Activated naive CD4-positive, alpha-beta T cell treated with Interleukin-2 at 50 U/mL for 16 hours (primary cell): ENCODE measurements at regions not wholly inside any gene's neighbourhood (a gene's known extent, or its start where the extent isn't known, plus 50 kb on each side); places are given as distances from the start of the nearest gene placed in this dataset.
"Not testable (repeated sequence)": the region's sequence is repeated elsewhere in the genome, so short reads cannot be mapped to it uniquely, and the experiment has no call there.

Source experiments
- DNase-seq: peaks from one replicate; pipeline ENCODE4 v3.0.0-alpha.2; 2020

DNA sequence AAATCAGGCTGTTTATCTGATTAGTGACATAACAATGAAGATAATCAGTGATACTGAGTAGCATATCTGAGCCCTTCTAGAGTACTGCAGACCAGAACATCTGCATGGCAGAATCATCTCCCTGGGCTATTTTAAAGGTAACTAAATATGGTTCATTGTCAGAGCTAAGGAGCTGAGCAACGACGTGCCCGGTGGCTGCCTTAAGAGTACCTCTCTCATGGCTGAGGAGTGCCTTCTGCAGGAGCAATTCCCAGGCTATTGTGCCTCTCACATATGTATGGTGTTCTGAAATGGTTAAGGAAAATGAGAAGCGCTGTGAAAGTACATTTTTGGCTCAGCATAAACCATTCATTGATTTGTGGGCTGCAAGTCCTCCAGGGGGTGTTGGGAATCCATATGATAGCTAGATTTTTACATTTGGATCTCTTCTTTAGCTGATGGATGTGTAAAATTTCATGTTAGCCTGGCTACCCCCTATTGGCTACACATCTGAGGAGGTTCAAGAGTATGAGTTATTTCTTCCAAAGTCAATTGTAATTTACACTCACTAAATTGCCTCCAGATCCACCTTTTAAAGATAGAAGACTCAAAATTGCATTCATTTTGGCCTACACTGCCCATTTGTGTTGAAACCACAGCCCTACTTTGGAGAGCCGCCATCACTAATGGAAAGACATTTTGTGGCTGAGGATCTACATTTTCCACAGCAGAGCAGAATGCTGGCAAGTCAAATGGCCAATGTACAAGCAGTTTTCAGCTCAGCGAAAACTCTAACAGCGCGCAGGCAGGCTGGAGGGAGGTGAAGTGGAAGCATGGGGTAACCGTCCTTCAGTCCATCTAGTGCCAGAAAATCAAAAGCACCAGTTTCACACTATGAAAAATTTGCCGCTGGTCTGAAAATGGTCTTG is 198.0 kb downstream of the SIM1 start:
- no peak for DNase-seq

DNA sequence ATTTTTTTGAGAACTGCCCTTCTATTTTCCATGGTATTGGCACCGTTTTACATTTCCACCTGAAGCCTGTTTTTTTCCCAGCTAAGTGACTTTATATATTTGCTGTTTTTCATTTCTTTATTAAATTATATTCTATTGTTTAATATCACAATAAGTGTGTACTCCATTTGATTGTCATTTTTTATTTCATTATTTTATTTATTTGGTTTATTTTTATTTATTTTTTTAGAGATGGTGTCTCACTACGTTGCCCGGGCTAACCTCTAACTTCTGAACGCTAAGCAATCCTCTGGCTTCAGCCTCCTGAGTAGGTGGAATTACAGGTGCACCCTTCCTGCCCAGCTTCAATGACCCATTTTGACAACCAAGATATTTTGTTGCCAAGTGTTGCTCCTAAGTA is 202.6 kb downstream of the SIM1 start:
- no peak for DNase-seq

DNA sequence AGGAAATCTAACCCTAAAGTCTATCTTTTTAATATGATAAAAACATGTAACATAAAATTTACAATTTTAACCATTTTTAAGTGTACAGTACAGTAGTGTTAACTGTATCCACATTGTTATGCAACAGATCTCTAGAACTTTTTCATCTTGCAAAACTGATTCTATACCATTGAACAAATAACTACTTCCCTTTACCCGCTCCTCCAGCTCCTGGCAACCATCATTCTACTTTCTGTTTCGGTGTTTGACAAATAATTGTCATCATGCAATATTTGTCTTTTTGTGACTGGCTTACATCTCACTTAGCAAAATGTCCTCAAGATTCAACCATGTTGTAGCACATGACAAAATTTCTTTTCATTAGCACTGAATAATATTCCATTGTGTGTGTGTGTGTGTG is 203.2 kb downstream of the SIM1 start:
- no peak for DNase-seq

DNA sequence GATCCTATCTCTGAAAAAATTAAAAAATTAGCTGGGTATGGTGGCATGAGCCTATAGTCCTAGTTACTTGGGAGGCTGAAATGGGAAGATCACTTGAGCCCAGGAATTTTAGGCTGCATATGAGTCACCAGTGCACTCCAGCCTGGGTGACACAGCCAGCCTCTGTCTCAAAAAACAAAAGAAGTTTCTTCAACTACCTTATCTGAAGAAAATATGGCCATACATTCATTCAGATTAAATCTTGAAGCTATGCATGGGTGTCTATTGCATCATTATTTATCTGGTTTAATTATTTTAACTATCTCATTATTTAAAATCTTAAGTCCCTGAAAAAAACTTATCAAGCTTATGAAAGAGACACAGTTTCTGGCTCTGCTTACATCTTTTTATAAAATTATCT is 204.1 kb downstream of the SIM1 start:
- no peak for DNase-seq

DNA sequence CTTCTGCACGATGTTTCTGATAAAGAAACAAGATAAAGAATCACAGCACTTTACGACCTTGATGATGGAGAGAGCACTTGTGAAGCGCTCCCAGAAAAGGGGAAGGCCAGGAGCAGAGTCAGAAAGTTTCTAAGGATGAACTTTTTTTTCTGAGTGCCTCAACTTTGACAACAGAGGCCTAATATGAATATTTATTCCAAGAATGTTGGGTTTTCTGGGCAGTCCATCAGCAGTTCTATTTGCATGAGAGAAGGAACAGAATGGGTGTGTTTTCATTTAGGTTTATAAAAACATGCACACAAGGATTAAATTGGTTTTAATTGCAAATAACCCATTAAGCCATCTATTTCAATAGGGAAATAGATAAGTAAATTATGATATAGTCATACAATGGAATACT is 204.9 kb downstream of the SIM1 start:
- no peak for DNase-seq

DNA sequence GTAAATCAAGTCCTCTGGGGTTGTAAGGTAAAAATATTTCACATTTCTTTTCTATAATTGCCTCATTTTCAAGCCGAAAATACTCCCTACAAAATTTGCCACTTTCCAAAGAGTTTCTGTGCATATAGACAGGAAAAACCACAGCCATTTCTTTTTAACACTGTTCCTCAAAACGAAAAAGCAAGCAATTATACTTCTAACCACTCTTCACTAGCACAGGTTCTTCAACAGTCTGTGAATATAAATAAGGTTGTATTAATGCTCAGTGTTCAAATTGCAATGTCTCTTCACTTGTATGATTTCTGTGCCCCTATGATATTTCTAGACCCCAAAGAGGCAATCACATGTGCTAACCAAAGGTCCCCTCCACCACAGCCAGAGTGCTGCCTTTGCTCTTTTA is 206.0 kb downstream of the SIM1 start:
- no peak for DNase-seq

DNA sequence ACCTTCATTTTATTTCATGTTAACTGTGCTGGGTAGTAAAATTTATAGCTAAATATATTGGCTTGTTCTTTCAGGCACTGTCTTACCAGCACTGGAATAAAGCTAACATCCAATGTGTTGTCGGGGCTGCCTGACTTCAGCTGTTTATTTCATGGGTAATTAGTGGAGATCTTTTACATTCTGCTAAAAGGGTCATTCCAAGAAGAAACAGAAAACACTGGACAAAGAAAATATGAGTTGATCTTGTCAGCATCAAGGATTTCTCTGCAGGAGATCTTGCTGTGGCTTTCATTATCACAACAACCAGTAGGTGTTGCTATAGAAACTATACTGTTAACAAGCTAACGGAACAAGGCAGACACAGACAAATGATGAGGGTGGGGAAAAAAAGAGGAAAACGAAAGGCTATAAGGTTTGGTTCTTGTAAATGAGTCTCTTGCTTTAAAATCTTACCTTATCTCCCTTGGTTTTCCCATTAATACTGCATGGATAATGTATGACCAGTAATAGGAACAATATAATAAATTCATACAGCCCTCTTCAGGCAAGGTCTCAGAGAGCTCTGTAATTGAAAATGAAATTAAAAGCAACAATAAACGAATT is 206.8 kb downstream of the SIM1 start:
- no peak for DNase-seq

DNA sequence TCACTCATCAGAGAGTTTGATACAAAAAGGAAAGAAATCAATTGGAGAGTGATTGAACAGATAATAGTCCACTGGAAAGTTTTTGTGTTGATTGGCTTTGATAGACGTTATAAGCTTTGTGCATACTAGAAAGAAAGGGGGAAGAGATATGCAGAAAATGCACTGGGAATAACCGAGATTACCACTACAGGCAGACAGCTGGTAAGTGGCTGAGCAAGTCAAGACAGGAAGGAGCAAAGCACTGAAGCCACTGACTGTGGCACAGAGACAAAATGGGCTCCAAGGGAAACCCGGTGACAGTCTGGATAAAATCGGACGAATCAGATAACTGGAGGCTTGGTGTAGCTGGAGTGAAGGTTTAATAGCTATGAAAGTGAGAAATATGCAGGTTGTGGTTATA is 209.0 kb downstream of the SIM1 start:
- no peak for DNase-seq

DNA sequence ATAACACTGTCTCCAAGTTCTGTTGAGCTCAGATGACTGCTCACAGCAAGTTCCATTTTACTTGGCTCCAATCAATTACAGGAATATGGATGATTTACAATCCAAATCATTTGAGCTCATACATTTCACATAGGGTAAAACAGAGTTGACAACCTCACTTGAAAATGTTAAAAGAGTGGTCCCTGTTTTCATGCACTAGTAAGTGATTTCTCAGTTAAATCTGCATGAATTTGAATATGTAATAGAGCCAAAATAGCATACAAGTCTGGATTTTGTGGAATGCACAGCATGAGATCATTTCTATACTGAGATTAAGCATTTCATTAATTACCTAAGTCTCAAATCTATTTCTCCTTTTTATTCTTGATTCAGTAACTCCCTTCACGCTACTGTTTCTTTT is 217.6 kb downstream of the SIM1 start:
- no peak for DNase-seq

DNA sequence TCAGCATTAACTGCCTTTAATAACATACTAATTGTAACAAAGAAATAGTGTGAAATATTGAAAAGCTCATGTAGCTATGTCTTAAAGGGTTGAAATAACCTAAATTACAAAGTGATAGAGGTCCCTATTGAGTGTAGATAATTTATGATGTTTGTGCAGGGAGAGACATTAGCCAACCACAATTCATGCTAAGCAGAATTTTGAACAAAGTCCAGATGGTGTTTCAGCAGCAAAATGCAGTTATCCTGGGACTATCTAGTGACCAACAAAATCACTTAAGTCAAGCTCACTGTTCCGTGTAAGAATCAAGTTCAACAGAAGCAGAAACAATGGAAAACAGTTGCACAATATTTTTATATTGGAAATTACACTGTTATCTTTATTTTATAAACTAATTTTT is 218.5 kb downstream of the SIM1 start:
- no peak for DNase-seq

DNA sequence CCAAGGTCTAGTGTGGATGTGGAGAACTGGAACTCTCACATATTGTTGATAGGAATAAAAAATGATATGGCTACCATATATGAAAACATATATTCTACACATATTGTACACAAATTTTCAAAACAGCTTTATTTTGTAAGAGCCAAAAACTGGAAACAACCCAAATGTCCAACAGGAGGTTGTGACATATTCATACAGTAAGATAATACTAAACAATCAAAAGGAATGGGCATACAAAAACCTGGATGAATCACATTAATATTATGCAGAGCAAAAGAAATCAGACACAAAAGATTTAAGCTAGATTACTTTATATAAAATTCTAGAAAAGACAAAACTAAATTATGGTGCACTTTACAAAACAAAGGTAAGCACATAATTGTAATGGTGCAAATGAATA is 223.9 kb downstream of the SIM1 start:
- no peak for DNase-seq

DNA sequence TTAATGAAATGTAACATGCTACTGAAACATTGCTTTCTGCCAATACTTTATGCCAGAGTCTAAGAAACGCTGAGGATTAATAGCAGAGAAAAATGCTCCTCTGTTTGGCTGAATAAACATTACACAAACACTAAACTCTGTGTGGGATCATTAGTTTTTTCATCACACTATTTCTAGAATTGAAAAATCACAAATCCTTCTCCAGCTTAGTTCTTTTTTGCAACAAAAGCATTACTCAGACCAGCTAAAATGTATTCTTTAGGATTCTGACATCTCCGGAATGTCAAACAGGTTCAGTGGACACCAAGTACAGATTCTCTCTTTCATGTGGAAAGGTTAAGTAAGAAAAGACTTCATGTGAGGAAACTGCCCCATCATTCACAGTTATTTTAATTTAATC is 226.9 kb downstream of the SIM1 start:
- no peak for DNase-seq

DNA sequence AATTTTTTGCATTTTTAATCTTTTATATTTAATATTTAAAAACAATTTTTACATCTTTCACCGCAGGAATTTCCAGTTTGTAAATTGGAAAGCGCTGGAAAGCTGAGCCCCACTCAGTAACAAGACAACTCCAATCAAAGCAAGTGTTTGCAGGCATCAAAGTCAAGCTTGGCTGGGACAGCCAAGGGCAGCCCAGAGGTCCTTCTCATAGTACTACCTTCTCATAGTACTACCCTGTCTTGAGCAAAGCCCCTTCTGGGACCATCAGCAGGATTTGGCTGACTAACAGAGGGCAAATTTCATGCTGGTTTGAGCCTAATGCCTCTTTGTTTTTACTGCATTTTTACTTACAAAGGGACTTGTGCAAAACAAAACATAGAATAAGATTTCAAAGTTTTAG is 228.3 kb downstream of the SIM1 start:
- no peak for DNase-seq

DNA sequence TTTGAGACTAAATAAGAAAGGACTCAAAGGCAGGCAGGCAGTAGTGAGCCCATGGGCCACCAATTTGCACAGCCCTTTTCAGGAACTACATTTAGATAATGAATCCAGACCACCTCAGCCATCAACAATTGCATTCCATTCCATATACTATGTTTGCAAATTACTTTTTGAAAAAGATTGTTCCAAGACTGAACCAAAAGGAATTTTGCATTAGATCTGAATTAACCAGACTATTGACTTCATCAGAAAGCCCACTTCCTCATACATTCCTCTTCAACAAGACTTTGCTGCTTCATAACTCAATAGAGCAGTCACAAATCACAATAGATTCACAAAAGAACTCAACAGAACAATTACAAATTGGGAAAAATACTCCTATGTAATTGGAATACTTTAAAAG is 229.1 kb downstream of the SIM1 start:
- no peak for DNase-seq

DNA sequence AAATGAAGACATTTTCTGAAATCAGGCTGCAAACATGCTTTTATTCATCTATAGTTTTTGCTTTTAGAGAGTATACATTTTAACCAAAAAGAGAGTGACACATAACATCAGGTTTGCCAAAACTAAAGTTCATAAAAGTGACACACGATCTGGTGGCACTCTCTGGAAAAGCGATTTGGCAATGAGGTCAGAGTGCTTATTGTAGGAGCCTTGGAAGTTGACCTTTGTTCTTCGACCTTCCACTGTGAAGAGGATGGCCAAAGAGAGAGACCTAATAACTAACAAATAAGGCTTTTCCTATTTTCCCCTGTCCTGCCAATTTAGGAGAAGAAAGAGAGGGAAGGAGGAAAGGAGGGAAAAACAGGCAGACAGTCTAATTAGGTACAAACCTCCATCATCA is 230.1 kb downstream of the SIM1 start:
- no peak for DNase-seq

DNA sequence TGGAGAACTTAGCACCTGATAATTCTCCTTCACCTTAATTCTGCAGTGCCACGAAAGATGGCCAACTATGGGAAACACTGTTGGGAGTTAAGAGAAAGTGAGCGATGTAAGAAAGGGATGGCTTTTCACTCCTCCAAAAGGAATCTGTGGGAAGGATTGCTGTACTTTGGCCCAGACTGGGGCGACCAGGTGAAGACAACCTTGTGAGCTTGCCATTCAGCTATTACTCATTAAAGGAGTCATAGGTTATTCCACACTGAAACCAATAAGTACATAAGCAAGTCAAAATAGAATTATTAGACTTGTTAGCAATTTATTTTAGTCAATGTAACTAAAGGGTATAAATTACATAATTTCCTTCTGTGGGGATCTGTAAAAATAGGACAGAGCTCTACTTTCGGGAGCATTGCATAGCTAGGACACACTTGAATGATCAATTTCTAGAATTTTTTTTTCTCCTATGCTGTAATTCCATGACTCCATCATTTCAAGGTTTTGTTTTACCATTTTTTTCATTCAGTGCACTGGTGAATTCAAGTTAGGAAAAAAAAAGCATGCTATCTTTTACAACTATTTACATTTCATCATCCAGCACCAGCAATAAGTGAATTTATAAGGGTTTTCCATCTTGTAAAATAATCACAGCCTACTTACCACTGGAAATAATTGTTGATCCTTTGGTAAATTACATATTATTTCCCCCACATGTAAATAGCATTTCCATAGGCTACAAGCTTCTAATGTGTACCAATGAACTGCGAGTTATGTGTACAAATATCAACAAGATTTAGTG is 231.7 kb downstream of the SIM1 start:
- no peak for DNase-seq

DNA sequence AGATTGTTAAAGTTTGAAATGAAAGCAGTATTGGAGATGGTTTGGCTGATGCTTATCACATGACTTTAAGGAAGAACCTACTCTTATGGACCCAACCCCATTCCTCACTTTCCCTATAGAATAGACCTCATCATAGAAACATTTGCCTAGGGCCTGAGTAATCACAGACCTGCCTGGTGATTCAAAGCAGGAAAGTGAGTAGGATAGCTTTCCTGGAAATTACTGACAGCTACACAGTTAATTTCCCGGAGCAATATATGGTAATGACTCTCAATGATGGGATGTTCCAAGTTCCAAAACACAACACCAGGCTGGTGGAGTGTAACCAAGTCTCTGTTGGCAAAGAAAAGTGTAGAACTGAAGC is 233.8 kb downstream of the SIM1 start:
- DNase-seq, result no peak

DNA sequence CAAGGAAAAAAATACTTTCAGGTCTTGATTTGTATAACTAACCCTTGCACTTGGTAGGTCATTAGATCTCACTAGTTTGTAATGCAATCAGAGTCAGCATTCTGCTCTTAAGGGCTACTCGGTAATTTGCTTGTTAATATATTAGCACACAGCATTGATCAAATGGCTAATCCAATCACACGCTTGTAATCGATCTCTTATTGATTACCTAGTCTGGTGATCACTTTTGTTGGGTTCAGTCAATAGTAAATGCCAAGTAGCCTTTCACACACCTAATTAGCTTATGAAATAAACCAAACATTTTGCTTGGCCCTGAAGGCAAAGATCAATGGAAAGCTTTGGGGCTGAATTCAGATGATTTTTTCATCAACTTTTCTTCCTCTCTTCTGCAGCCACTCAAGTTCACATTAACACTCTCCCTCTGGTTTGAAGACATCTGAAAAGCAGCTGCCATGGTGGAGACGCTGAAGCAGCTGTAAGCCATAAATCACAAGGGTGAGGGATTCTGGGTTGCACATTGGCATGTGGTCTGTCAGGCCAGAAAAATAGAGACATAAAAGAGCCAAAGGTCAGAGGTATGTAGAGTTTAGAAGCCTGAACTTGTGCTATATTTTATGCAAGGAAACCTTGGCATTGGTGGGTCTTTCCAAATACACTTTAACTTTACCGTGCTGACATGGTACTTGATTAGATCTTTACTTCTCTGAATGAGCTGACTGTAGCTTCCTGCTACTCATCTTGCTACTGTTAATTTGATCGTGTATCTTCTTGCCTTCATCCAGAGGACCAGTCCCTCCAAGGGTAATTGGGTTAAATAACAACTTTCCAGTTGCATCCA is 234.4 kb downstream of the SIM1 start:
- DNase-seq, result no peak

DNA sequence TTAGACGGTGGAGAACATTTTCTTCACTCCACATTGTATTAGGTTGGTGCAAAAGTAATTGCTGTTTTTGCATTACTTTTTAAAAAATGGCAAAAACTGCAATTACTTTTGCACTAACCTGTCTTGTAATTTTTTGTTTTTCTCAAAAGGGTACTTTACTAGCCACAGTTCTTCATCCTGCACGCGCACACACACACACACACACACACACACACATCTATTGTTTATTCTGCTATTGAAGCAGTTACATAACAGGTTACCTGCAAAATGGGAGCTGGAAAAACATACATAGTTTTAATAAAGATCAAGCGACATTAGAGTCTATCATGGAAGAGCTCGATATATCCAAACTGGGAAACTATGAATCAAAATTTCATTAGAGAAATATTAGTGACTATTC is 235.2 kb downstream of the SIM1 start:
- no peak for DNase-seq

DNA sequence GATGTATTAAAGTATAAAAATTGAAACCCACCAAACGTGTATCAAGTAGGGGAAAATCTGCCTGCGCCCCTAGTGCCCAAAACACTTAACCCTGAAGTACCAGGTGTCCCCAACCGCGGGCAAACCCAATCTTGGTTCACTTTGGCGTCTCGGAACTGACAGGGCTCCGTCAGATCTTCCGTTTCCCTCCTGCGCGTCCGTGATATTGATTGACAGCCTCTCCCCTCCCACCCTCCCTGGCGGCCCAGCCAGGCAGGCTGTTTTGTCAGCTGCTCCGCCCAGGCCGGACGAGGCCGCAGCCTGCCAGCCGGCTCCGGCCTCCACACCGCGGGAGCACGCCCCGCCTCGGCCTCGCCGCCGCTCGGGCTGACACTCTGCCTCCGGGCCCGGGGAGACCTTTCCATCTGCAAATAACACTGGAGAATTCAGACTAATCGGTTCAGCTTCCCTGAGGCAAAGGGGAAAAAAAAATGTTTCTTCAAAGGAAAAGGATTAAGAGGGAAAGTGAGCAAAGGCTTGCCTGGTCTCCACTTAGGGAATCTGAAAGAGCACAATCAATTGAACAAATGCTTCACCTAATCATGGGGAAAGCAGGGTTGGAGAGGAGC is 234.9 kb upstream of the MCHR2 start:
- DNase-seq, result peak; percentile 50

DNA sequence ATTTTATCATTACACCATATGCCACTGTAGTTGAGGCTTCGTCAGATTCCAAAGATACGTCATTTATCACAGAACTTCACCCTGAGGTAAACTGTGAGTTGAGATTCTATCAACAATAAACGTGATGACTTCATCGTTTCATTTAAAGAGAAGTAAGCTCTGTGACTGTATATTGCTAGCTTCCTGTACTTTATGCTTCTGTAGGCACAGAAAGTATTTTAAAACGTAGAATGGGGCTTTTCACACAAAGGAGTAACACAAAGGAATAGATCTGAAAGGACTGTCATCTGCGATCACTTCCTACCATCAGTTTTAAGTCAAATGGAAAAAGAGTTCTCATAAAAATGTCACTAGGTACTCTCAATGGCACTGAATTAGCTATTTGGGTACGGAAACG is 234.4 kb upstream of the MCHR2 start:
- DNase-seq, result no peak

DNA sequence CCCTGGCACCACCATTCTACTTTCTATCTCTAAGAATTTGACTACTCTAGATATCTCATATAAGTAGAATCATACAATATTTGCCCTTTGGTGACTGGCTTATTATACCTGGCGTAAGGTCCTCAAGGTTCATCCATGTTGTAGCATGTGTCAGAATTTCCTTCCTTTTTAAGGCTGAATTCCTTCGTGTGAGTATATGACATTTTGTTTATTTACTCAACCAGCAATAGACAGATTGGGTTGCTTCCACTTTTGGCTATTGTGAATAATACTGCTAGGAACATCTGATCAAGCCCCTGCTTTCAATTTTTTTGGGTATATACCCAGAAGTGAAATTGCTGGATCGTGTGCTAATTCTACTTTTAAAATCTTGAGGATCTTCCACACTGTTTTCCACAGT is 232.8 kb upstream of the MCHR2 start:
- DNase-seq, result no peak

DNA sequence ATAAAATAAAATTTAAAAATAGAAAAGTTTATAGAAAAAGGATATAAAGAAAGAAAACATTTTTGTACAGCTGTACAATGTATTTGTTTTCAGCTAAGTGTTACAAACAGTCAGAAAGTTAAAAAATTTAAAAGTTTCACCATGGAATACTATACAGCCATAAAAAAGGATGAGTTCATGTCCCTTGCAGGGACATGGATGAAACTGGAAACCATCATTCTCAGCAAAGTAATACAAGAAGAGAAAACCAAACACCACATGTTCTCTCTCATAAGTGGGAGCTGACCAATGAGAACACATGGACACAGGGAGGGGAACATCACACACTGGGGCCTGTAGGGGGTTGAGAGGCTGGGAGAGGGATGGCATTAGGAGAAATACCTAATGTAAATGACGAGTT is 229.9 kb upstream of the MCHR2 start:
- DNase-seq, result not testable (repeated sequence)
